Suprapubic skin (tissue), 4 donors: ENCODE measurements at regions not wholly inside any gene's neighbourhood (a gene's known extent, or its start where the extent isn't known, plus 50 kb on each side); places are given as distances from the start of the nearest gene placed in this dataset.

Experiments
- DNase-seq, 2 donors: peaks; one replicate each; pipeline ENCODE4 v3.0.0-alpha.2; 2019; ENCODE audit warnings: low spot score in 2 of 2
- H3K27ac ChIP-seq: fragments of 200-600 bp; sonication (generic); one replicate; pipeline ENCODE4 v1.5.1; 2019
- H3K27me3 ChIP-seq: fragments of 200-600 bp; sonication (generic); one replicate; pipeline ENCODE4 v1.5.1; 2019
- H3K36me3 ChIP-seq: fragments of 200-600 bp; sonication (generic); one replicate; pipeline ENCODE4 v1.5.1; 2019
- H3K4me1 ChIP-seq: fragments of 200-600 bp; sonication (generic); one replicate; pipeline ENCODE4 v1.5.1; 2019
- H3K4me3 ChIP-seq: fragments of 200-600 bp; sonication (generic); one replicate; pipeline ENCODE4 v1.5.1; 2019; ENCODE audit warnings: mild to moderate bottlenecking
- H3K9me3 ChIP-seq: fragments of 200-600 bp; sonication (generic); one replicate; pipeline ENCODE4 v1.5.1; 2019
- CTCF ChIP-seq, 2 donors: fragments of 200-600 bp in 1 of 2; fragments of 450-650 bp in 1 of 2; sonication (generic) in 1 of 2; IDR thresholded peaks; one replicate each; pipeline ENCODE4 v1.5.1; 2016 to 2019; ENCODE audit warnings: antibody characterized with exemption in 2 of 2, mild to moderate bottlenecking in 1 of 2, moderate library complexity in 1 of 2
- EP300 ChIP-seq: sonication (generic); formaldehyde crosslinking; IDR thresholded peaks from one replicate; pipeline ENCODE4 v1.6.1; 2017; ENCODE audit warnings: antibody characterized with exemption
- POLR2A ChIP-seq, 2 donors: fragments of 450-650 bp; IDR thresholded peaks; one replicate each; pipeline ENCODE4 v1.6.1; 2017; ENCODE audit warnings: antibody characterized with exemption in 2 of 2, mild to moderate bottlenecking in 2 of 2, moderate library complexity in 2 of 2
- POLR2AphosphoS5 ChIP-seq, 3 donors: sonication (generic); formaldehyde crosslinking; IDR thresholded peaks; one replicate each; pipeline ENCODE4 v1.6.1; 2017; ENCODE audit warnings: antibody characterized with exemption in 3 of 3
- WGBS: methylation state at CpG from one replicate; pipeline ENCODE4 v1.1.5; 2018; 5-methylcytosine and 5-hydroxymethylcytosine counted together

- Histone ChIP-seq H3K9me3 (no peaks in the 10 kb centered on the region), H3K27ac (no peak overlapping the region), H3K4me1 (peaks cover 23% of the 10 kb centered on the region), H3K4me3 (no peak overlapping the region), H3K27me3 (no peaks in the 10 kb centered on the region), H3K36me3 (no peaks in the 10 kb centered on the region)
- no peak for DNase-seq
- 67% methylated on average over 5 of the region's 5 CpGs for WGBS
- no peak for TF ChIP-seq CTCF (IDR thresholded peaks at IDR 0.05)
- TF ChIP-seq POLR2A (IDR thresholded peaks at IDR 0.05) = no peak
- TF ChIP-seq POLR2AphosphoS5 (IDR thresholded peaks at IDR 0.05) = no peak
- TF ChIP-seq EP300 = no peak
Measured at GRCh38 chr12:93173178-93173957, 204.4 kb upstream of the NUDT4 start.

GRCh38 chr12:93174048-93174447, 203.7 kb upstream of the NUDT4 start:
- DNase-seq = no peak
- H3K9me3 ChIP-seq = no peaks in the 10 kb centered on the region
- WGBS = 37% methylated on average over 3 of the region's 3 CpGs
- H3K36me3 ChIP-seq = no peaks in the 10 kb centered on the region
- no peak overlapping the region for H3K27ac ChIP-seq
- H3K4me1 ChIP-seq = peaks cover 20% of the 10 kb centered on the region
- no peaks in the 10 kb centered on the region for H3K27me3 ChIP-seq
- H3K4me3 ChIP-seq = no peak overlapping the region
- no peak for TF ChIP-seq POLR2AphosphoS5 (IDR thresholded peaks at IDR 0.05)
- TF ChIP-seq CTCF (IDR thresholded peaks at IDR 0.05) = no peak
- no peak for TF ChIP-seq EP300
- TF ChIP-seq POLR2A (IDR thresholded peaks at IDR 0.05) = no peak

- TF ChIP-seq EP300 = no peak
- no peak for TF ChIP-seq POLR2AphosphoS5 (IDR thresholded peaks at IDR 0.05)
- no peak for TF ChIP-seq CTCF (IDR thresholded peaks at IDR 0.05)
- no peak for TF ChIP-seq POLR2A (IDR thresholded peaks at IDR 0.05)
- Histone ChIP-seq H3K27me3 (no peaks in the 10 kb centered on the region), H3K27ac (no peak overlapping the region), H3K4me3 (no peak overlapping the region), H3K9me3 (no peaks in the 10 kb centered on the region), H3K36me3 (no peaks in the 10 kb centered on the region), H3K4me1 (peaks cover 20% of the 10 kb centered on the region)
- 89% methylated on average over 5 of the region's 5 CpGs for WGBS
- DNase-seq = no peak
Measured at GRCh38 chr12:93174473-93174872, 203.3 kb upstream of the NUDT4 start.

GRCh38 chr12:93176165-93176564, 201.6 kb upstream of the NUDT4 start:
- no peak for TF ChIP-seq EP300
- no peak for TF ChIP-seq POLR2A (IDR thresholded peaks at IDR 0.05)
- no peak for TF ChIP-seq CTCF (IDR thresholded peaks at IDR 0.05)
- no peak for TF ChIP-seq POLR2AphosphoS5 (IDR thresholded peaks at IDR 0.05)
- Histone ChIP-seq H3K4me1 (peaks cover 20% of the 10 kb centered on the region), H3K27ac (peak overlapping the region; percentile 47), H3K27me3 (no peaks in the 10 kb centered on the region), H3K4me3 (no peak overlapping the region), H3K9me3 (no peaks in the 10 kb centered on the region), H3K36me3 (no peaks in the 10 kb centered on the region)
- DNase-seq = no peak
- 40% methylated on average over 1 of the region's 1 CpG for WGBS

- no peak for DNase-seq
- no peak for TF ChIP-seq POLR2A (IDR thresholded peaks at IDR 0.05)
- no peak for TF ChIP-seq POLR2AphosphoS5 (IDR thresholded peaks at IDR 0.05)
- no peak for TF ChIP-seq CTCF (IDR thresholded peaks at IDR 0.05)
- TF ChIP-seq EP300 = no peak
- peaks cover 20% of the 10 kb centered on the region for H3K4me1 ChIP-seq
- no peaks in the 10 kb centered on the region for H3K27me3 ChIP-seq
- WGBS = 51% methylated on average over 2 of the region's 2 CpGs
- H3K36me3 ChIP-seq = no peaks in the 10 kb centered on the region
- no peaks in the 10 kb centered on the region for H3K9me3 ChIP-seq
- H3K4me3 ChIP-seq = no peak overlapping the region
- H3K27ac ChIP-seq = peak overlapping the region; percentile 47
Measured at GRCh38 chr12:93176610-93177126, 201.1 kb upstream of the NUDT4 start.
